Type B pancreatic cell (in vitro differentiated cells): ENCODE measurements at regions not wholly inside any gene's neighbourhood (a gene's known extent, or its start where the extent isn't known, plus 50 kb on each side); places are given as distances from the start of the nearest gene placed in this dataset.

ENCODE experiments used
- DNase-seq: peaks from one replicate; pipeline ENCODE4 v3.0.0; 2021; ENCODE audit warnings: mixed read lengths; ENCODE audit not compliant: unreplicated experiment; ENCODE audit errors: extremely low spot score
- H3K27ac Mint-ChIP-seq: 2 replicates; pipeline ENCODE4 v1.8.0; 2021; ENCODE audit warnings: mild to moderate bottlenecking, mixed read lengths
- H3K27me3 Mint-ChIP-seq: 2 replicates; pipeline ENCODE4 v1.8.0; 2021; ENCODE audit warnings: mixed read lengths
- H3K36me3 Mint-ChIP-seq: 2 replicates; pipeline ENCODE4 v1.8.0; 2021; ENCODE audit warnings: mixed read lengths
- H3K4me1 Mint-ChIP-seq: one replicate; pipeline ENCODE4 v1.8.0; 2021; ENCODE audit warnings: mixed read lengths; ENCODE audit not compliant: unreplicated experiment
- H3K4me3 Mint-ChIP-seq: 2 replicates; pipeline ENCODE4 v1.8.0; 2021; ENCODE audit warnings: mild to moderate bottlenecking, mixed read lengths
- H3K9me3 Mint-ChIP-seq: 2 replicates; pipeline ENCODE4 v1.8.0; 2021; ENCODE audit warnings: mixed read lengths
- CTCF ChIP-seq: fragments of 200-600 bp; sonication (generic); conservative IDR thresholded peaks from 2 replicates; pipeline ENCODE4 v1.5.0; 2021; ENCODE audit warnings: antibody characterized with exemption, mild to moderate bottlenecking

GRCh38 chr5:123856766-123857165, 344.8 kb downstream of the CSNK1G3 start:
- TF ChIP-seq CTCF, result no peak
- no peak overlapping the region for H3K27ac Mint-ChIP-seq

GRCh38 chr5:123855609-123856008, 343.6 kb downstream of the CSNK1G3 start:
- TF ChIP-seq CTCF, result no peak
- H3K27ac Mint-ChIP-seq, result no peak overlapping the region
- H3K9me3 Mint-ChIP-seq, result peaks cover 8% of the 10 kb centered on the region
- H3K27me3 Mint-ChIP-seq, result peaks cover 4% of the 10 kb centered on the region
- H3K4me1 Mint-ChIP-seq, result no peaks in the 10 kb centered on the region
- H3K4me3 Mint-ChIP-seq, result no peak overlapping the region
- H3K36me3 Mint-ChIP-seq, result peaks cover 4% of the 10 kb centered on the region
- no peak for DNase-seq

More at GRCh38 chr5:123856766-123857165, 344.8 kb downstream of the CSNK1G3 start:
- Mint-ChIP-seq H3K4me1 (no peaks in the 10 kb centered on the region), H3K36me3 (no peaks in the 10 kb centered on the region), H3K4me3 (no peak overlapping the region), H3K27me3 (peaks cover 4% of the 10 kb centered on the region), H3K9me3 (no peaks in the 10 kb centered on the region)
- no peak for DNase-seq

- no peak for TF ChIP-seq CTCF
- Mint-ChIP-seq H3K27me3 (peaks cover 2% of the 10 kb centered on the region), H3K27ac (peak overlapping the region; percentile 53), H3K4me3 (no peak overlapping the region), H3K9me3 (peaks cover 17% of the 10 kb centered on the region), H3K4me1 (peaks cover 10% of the 10 kb centered on the region), H3K36me3 (peaks cover 6% of the 10 kb centered on the region)
- no peak for DNase-seq
Observed at GRCh38 chr5:123845356-123846100, 333.6 kb downstream of the CSNK1G3 start.

- no peak for TF ChIP-seq CTCF
- peaks cover 2% of the 10 kb centered on the region for H3K27me3 Mint-ChIP-seq
- peaks cover 6% of the 10 kb centered on the region for H3K36me3 Mint-ChIP-seq
- peak overlapping the region; percentile 53 for H3K27ac Mint-ChIP-seq
- no peak overlapping the region for H3K4me3 Mint-ChIP-seq
- H3K9me3 Mint-ChIP-seq, result peaks cover 15% of the 10 kb centered on the region
- DNase-seq, result no peak
- peaks cover 10% of the 10 kb centered on the region for H3K4me1 Mint-ChIP-seq
Observed at GRCh38 chr5:123844873-123845272, 332.9 kb downstream of the CSNK1G3 start.

- TF ChIP-seq CTCF, result no peak
- Mint-ChIP-seq H3K4me1 (peaks cover 6% of the 10 kb centered on the region), H3K36me3 (no peaks in the 10 kb centered on the region), H3K9me3 (peaks cover 11% of the 10 kb centered on the region), H3K27ac (no peak overlapping the region), H3K27me3 (peaks cover 4% of the 10 kb centered on the region), H3K4me3 (no peak overlapping the region)
- no peak for DNase-seq
Observed at GRCh38 chr5:123835421-123835820, 323.4 kb downstream of the CSNK1G3 start.
